Central memory CD8-positive, alpha-beta T cell (primary cell): ENCODE measurements at regions not wholly inside any gene's neighbourhood (a gene's known extent, or its start where the extent isn't known, plus 50 kb on each side); places are given as distances from the start of the nearest gene placed in this dataset.

Experiments
- ATAC-seq: fragments of 150-1000 bp; cut with Tn5 transposase; replicated peaks from 2 replicates; pipeline ENCODE4 v1.10.0; 2022; ENCODE audit warnings: mild to moderate bottlenecking, moderate FRiP score, moderate number of reproducible peaks; ENCODE audit not compliant: poor library complexity, severe bottlenecking; ENCODE audit errors: extremely low read depth
- DNase-seq, 2 donors: peaks; one replicate each; pipeline ENCODE4 v3.0.0; 2021; ENCODE audit warnings: low spot score in 2 of 2
- H3K27ac Mint-ChIP-seq: one replicate; pipeline ENCODE4 v1.8.0; 2022; ENCODE audit warnings: low read depth, mild to moderate bottlenecking, moderate library complexity, mixed read lengths
- H3K27me3 Mint-ChIP-seq: one replicate; pipeline ENCODE4 v1.8.0; 2022; ENCODE audit warnings: mixed read lengths
- H3K36me3 Mint-ChIP-seq: one replicate; pipeline ENCODE4 v1.8.0; 2022; ENCODE audit warnings: mild to moderate bottlenecking, moderate library complexity, mixed read lengths; ENCODE audit not compliant: insufficient read depth
- H3K4me1 Mint-ChIP-seq: one replicate; pipeline ENCODE4 v1.8.0; 2022; ENCODE audit warnings: mixed read lengths
- H3K4me3 Mint-ChIP-seq: one replicate; pipeline ENCODE4 v1.8.0; 2022; ENCODE audit warnings: mild to moderate bottlenecking, moderate library complexity, mixed read lengths
- H3K9me3 Mint-ChIP-seq: one replicate; pipeline ENCODE4 v1.8.0; 2022; ENCODE audit warnings: mixed read lengths

- H3K27ac Mint-ChIP-seq, result no peak overlapping the region
- no peaks in the 10 kb centered on the region for H3K36me3 Mint-ChIP-seq
- peaks cover 9% of the 10 kb centered on the region for H3K27me3 Mint-ChIP-seq
- no peak for ATAC-seq
- H3K4me3 Mint-ChIP-seq, result no peak overlapping the region
- no peaks in the 10 kb centered on the region for H3K4me1 Mint-ChIP-seq
- peaks cover 6% of the 10 kb centered on the region for H3K9me3 Mint-ChIP-seq
- no peak for DNase-seq
These were observed 254.2 kb downstream of the ETNK1 start for GRCh38 chr12:22879203-22879602.

GRCh38 chr12:22880331-22880730, 255.4 kb downstream of the ETNK1 start:
- no peak overlapping the region for H3K27ac Mint-ChIP-seq
- no peaks in the 10 kb centered on the region for H3K4me1 Mint-ChIP-seq
- peaks cover 9% of the 10 kb centered on the region for H3K27me3 Mint-ChIP-seq
- DNase-seq (no peak), ATAC-seq (no peak)
- H3K9me3 Mint-ChIP-seq, result peaks cover 6% of the 10 kb centered on the region
- no peak overlapping the region for H3K4me3 Mint-ChIP-seq
- no peaks in the 10 kb centered on the region for H3K36me3 Mint-ChIP-seq

- peaks cover 4% of the 10 kb centered on the region for H3K27me3 Mint-ChIP-seq
- no peaks in the 10 kb centered on the region for H3K4me1 Mint-ChIP-seq
- no peak overlapping the region for H3K27ac Mint-ChIP-seq
- H3K9me3 Mint-ChIP-seq, result peaks cover 6% of the 10 kb centered on the region
- H3K4me3 Mint-ChIP-seq, result no peak overlapping the region
- DNase-seq, result no peak
- no peak for ATAC-seq
- no peaks in the 10 kb centered on the region for H3K36me3 Mint-ChIP-seq
These were observed 255.8 kb downstream of the ETNK1 start for GRCh38 chr12:22880807-22881206.

GRCh38 chr12:22881878-22882385, 257.0 kb downstream of the ETNK1 start:
- no peaks in the 10 kb centered on the region for H3K36me3 Mint-ChIP-seq
- H3K4me1 Mint-ChIP-seq, result no peaks in the 10 kb centered on the region
- ATAC-seq (no peak), DNase-seq (no peak)
- no peak overlapping the region for H3K4me3 Mint-ChIP-seq
- peaks cover 6% of the 10 kb centered on the region for H3K9me3 Mint-ChIP-seq
- no peaks in the 10 kb centered on the region for H3K27me3 Mint-ChIP-seq
- H3K27ac Mint-ChIP-seq, result no peak overlapping the region

GRCh38 chr12:22882559-22882958, 257.6 kb downstream of the ETNK1 start:
- DNase-seq (no peak), ATAC-seq (no peak)
- Mint-ChIP-seq H3K27me3 (no peaks in the 10 kb centered on the region), H3K4me1 (no peaks in the 10 kb centered on the region), H3K9me3 (peaks cover 6% of the 10 kb centered on the region), H3K27ac (no peak overlapping the region), H3K36me3 (no peaks in the 10 kb centered on the region), H3K4me3 (no peak overlapping the region)

GRCh38 chr12:22893878-22894277, 268.9 kb downstream of the ETNK1 start:
- peaks cover 20% of the 10 kb centered on the region for H3K27me3 Mint-ChIP-seq
- H3K4me3 Mint-ChIP-seq, result no peak overlapping the region
- ATAC-seq (no peak), DNase-seq (no peak)
- no peaks in the 10 kb centered on the region for H3K4me1 Mint-ChIP-seq
- H3K36me3 Mint-ChIP-seq, result peaks cover 1% of the 10 kb centered on the region
- no peak overlapping the region for H3K27ac Mint-ChIP-seq
- no peaks in the 10 kb centered on the region for H3K9me3 Mint-ChIP-seq

- Mint-ChIP-seq H3K4me3 (no peak overlapping the region), H3K27me3 (peaks cover 10% of the 10 kb centered on the region), H3K9me3 (peaks cover 8% of the 10 kb centered on the region), H3K27ac (no peak overlapping the region), H3K4me1 (no peaks in the 10 kb centered on the region), H3K36me3 (peaks cover 3% of the 10 kb centered on the region)
- no peak for ATAC-seq
- DNase-seq, result no peak
These were observed 274.2 kb downstream of the ETNK1 start for GRCh38 chr12:22899184-22899583.

GRCh38 chr12:22900401-22900800, 275.4 kb downstream of the ETNK1 start:
- DNase-seq (no peak), ATAC-seq (no peak)
- Mint-ChIP-seq H3K36me3 (peaks cover 3% of the 10 kb centered on the region), H3K4me1 (no peaks in the 10 kb centered on the region), H3K27me3 (peaks cover 10% of the 10 kb centered on the region), H3K27ac (no peak overlapping the region), H3K9me3 (peaks cover 8% of the 10 kb centered on the region), H3K4me3 (no peak overlapping the region)

GRCh38 chr12:22904485-22904884, 279.5 kb downstream of the ETNK1 start:
- DNase-seq (no peak), ATAC-seq (no peak)
- no peak overlapping the region for H3K27ac Mint-ChIP-seq
- peaks cover 3% of the 10 kb centered on the region for H3K27me3 Mint-ChIP-seq
- peaks cover 2% of the 10 kb centered on the region for H3K36me3 Mint-ChIP-seq
- no peak overlapping the region for H3K4me3 Mint-ChIP-seq
- peaks cover 8% of the 10 kb centered on the region for H3K9me3 Mint-ChIP-seq
- H3K4me1 Mint-ChIP-seq, result no peaks in the 10 kb centered on the region

- H3K27me3 Mint-ChIP-seq, result peaks cover 20% of the 10 kb centered on the region
- no peak overlapping the region for H3K4me3 Mint-ChIP-seq
- H3K4me1 Mint-ChIP-seq, result no peaks in the 10 kb centered on the region
- ATAC-seq (no peak), DNase-seq (no peak)
- H3K9me3 Mint-ChIP-seq, result no peaks in the 10 kb centered on the region
- no peak overlapping the region for H3K27ac Mint-ChIP-seq
- H3K36me3 Mint-ChIP-seq, result peaks cover 2% of the 10 kb centered on the region
These were observed 291.3 kb downstream of the ETNK1 start for GRCh38 chr12:22916241-22916640.

- H3K4me3 Mint-ChIP-seq, result no peak overlapping the region
- no peak overlapping the region for H3K27ac Mint-ChIP-seq
- H3K36me3 Mint-ChIP-seq, result peaks cover 2% of the 10 kb centered on the region
- no peaks in the 10 kb centered on the region for H3K4me1 Mint-ChIP-seq
- no peaks in the 10 kb centered on the region for H3K9me3 Mint-ChIP-seq
- H3K27me3 Mint-ChIP-seq, result peaks cover 20% of the 10 kb centered on the region
- no peak for ATAC-seq
- no peak for DNase-seq
These were observed 291.8 kb downstream of the ETNK1 start for GRCh38 chr12:22916815-22917214.

- Mint-ChIP-seq H3K36me3 (peaks cover 2% of the 10 kb centered on the region), H3K27me3 (peaks cover 14% of the 10 kb centered on the region), H3K27ac (no peak overlapping the region), H3K4me1 (no peaks in the 10 kb centered on the region), H3K4me3 (no peak overlapping the region), H3K9me3 (no peaks in the 10 kb centered on the region)
- no peak for ATAC-seq
- no peak for DNase-seq
These were observed 294.9 kb downstream of the ETNK1 start for GRCh38 chr12:22919883-22920282.

- H3K9me3 Mint-ChIP-seq, result no peaks in the 10 kb centered on the region
- H3K4me3 Mint-ChIP-seq, result no peak overlapping the region
- peaks cover 4% of the 10 kb centered on the region for H3K27me3 Mint-ChIP-seq
- H3K36me3 Mint-ChIP-seq, result no peaks in the 10 kb centered on the region
- ATAC-seq, result no peak
- no peak for DNase-seq
- no peaks in the 10 kb centered on the region for H3K4me1 Mint-ChIP-seq
- H3K27ac Mint-ChIP-seq, result no peak overlapping the region
These were observed 298.8 kb downstream of the ETNK1 start for GRCh38 chr12:22923768-22924167.

GRCh38 chr12:22924391-22924790, 299.4 kb downstream of the ETNK1 start:
- DNase-seq (no peak), ATAC-seq (no peak)
- no peaks in the 10 kb centered on the region for H3K36me3 Mint-ChIP-seq
- H3K27me3 Mint-ChIP-seq, result no peaks in the 10 kb centered on the region
- no peaks in the 10 kb centered on the region for H3K4me1 Mint-ChIP-seq
- H3K27ac Mint-ChIP-seq, result no peak overlapping the region
- H3K4me3 Mint-ChIP-seq, result no peak overlapping the region
- no peaks in the 10 kb centered on the region for H3K9me3 Mint-ChIP-seq
